ENCODE measurements at regions not wholly inside any gene's neighbourhood (a gene's known extent, or its start where the extent isn't known, plus 50 kb on each side); places are given as distances from the start of the nearest gene placed in this dataset.

DNA sequence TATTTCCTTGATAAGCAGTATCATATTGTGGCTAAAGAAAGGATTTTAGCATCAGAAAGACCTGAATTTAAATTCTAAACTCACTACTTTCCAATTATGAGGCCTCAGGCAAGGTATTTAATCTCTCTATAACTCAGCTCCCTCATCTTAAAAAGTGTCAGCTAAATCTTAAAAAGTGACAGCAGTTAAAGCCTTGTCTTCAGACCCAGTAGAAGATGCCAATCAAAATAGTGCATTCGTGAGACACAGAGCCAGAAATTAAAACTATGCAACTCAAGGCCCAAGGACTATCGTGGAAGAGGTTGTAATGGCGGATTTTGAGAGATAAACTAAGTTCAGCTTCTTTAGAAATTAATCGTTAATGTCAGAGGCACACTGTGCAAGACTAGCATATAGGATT, 677.5 kb upstream of the BRINP3 start:
- no peak for DNase-seq (ENCODE audit: low spot score)

DNA sequence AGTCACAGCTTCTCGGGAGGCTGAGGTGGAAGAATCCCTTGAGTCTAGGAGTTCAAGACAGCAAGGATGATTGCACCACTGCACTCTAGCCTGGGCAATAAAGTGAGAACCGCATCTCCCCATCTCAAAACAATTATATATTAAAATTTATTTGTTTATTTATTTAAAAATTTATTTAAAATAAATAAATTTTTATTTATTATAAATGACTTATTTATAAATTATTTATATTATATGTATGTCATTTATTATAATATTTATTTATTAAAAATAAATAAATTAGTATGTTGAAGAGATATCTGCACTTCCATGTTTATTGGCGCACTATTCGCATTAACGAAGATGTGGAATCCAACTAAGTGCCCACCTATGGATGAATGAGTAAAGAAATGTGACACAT, 683.2 kb upstream of the BRINP3 start:
- no peak for DNase-seq (ENCODE audit: low spot score)

- DNase-seq (ENCODE audit: low spot score), result no peak
These were observed 685.1 kb upstream of the BRINP3 start for GRCh38 chr1:191162762-191163161.

- DNase-seq (ENCODE audit: low spot score), result no peak
These were observed 686.0 kb upstream of the BRINP3 start for GRCh38 chr1:191163621-191164020.

DNA sequence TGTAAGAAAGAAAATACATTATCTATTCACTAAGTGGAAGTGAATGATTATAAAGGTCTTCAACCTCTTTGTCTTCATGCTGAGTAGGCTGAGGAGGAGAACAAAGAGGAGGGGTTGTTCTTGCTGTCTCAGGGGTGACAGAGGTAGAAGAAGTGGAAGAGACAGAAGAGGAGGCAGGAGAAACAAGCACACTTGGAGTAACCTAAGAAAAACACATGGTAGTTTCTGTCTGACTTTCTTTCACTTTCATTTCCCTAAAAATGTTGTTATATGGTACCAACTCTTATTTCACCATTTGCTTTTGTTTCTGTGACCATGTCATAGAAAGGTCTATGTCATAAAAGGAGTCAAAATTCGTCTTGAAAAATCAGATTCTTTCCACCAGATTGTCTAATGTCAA, 696.6 kb upstream of the BRINP3 start:
- DNase-seq (ENCODE audit: low spot score), result no peak

DNA sequence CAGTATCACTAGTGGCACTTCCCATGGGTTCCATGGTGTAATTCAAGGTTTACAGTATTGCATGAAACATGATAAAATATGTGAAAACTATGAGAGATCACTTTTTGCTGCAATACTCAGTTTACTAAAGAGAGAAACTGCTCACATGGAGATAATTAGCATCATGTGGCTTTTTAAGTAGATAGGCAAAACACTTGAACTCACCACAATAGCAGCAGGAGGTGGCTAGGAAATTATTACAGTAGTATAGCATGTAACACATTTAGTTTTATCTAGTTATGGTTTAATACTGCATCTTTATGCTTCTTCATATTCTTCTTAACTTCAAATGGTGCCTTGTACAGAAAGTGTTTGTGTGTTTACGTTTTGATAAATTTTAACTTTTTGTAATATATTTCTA, 698.5 kb upstream of the BRINP3 start:
- DNase-seq (ENCODE audit: low spot score), result no peak

DNA sequence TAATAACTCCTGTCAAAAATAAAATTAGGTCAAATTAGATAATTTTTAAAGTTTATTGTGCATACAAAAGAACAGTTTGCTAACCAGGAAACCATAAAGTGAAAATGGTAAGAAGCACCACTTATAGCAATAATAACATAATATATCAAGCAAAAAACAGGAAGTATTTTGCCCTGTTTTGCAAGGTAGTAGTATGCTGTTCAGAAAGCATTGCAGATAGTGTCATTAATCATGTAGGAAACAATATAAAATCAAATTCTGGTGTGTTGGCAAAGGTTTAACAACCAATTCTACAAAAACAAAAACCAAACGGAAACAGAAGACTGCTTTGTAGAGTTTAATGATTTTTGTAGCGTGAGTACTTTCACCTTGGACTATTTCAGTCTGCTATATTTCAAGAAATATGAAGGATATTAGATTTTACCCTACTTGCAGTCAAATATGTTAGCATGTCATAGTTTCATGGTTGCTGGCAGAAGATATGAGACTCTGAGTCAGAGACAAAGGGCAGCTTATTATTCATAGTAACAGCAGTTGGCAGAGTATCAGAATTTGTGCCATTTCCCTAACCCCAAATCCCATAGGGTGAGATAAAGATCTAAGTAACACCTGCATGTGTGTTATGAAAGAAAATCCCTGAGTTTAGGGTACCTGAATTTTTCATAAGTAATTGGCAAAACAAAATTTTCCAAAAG, 729.0 kb upstream of the BRINP3 start:
- DNase-seq (ENCODE audit: low spot score), result peak; percentile 54

DNA sequence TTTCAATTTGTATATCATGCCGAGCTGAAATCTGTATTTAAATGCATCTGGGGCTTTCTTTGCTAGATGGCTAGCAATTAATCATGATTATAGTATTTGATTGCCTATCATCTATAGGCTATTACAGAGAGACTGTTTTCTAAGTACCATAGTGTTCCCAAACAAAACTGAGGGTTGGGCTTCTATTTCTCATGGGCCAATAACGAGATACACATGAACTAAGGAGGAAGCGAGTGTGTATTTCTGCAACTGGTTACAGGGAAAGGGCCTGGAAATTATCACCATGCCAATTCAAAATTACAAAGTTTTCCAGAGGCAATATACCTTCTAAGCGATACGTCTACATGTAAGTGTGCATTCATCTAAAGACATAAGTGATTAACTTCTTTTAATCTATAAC, 744.5 kb upstream of the BRINP3 start:
- DNase-seq (ENCODE audit: low spot score), result no peak

DNA sequence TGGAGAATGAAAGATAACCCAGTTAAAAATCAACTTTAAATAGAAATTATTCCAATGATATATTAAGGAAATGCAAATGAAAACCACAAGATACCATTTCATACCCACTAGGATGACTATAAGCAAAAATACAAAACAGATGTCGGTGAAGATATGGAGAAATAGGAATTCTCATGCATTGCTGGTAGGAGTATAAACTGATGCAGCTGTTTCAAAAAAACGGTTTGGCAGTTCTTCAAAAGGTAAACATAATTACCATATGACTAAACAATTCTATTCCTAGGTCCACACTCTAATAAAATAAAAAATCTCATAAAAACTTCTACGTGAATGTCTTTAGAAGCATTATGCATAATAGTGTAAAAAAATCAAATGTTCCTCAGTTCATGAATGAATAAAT, 763.3 kb upstream of the BRINP3 start:
- DNase-seq (ENCODE audit: low spot score), result no peak

DNA sequence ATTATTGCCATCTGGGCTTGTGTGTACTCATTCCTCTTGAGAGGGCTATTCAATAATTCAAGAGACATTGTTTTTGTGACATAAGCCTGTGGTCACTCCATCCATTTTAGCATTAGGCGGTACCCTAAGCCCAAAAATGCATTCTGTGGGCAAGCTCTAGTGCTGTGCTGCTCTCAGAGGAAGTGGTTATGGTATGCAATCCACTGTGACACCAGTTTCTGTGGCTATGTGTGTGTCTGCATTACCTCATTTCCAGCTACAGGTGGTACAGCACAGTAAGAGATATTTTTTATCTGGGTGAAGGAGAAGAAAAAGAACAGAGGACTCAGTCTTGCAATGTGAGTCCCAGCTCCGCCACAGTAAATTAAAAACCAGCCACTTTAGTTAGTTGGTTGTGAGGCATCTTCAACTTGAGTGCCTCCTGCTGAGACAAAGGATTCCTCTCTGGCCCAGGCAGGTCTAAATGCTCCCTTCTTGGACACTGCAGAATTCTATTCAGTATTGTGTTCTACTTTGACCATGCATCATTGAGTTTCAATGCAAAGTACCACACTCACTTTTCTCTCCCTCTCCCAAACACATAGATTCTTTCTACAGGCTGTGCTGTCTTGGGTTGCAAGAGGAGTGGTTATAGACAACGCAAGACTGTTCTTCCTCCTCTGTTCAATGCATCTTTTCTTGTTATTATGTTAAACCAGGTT, 777.8 kb upstream of the BRINP3 start:
- DNase-seq (ENCODE audit: low spot score), result no peak

DNA sequence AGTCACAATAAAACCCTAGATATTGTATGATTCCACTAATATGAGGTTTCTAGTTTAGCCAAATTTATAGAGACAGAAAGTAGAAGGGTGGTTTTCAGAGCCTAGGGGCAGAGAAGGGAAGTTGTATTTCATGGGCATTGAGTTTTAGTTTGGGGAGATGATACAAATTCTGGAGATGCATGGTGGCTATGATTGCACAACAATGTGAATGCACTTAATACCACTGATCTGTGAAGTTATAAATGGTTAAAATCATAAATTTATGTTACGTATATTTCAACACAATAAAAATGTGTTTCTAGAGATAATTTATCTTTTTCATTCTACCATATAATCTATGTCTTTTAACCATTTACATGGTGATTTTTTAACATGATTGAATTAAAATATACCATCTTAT, 779.3 kb upstream of the BRINP3 start:
- no peak for DNase-seq (ENCODE audit: low spot score)

DNA sequence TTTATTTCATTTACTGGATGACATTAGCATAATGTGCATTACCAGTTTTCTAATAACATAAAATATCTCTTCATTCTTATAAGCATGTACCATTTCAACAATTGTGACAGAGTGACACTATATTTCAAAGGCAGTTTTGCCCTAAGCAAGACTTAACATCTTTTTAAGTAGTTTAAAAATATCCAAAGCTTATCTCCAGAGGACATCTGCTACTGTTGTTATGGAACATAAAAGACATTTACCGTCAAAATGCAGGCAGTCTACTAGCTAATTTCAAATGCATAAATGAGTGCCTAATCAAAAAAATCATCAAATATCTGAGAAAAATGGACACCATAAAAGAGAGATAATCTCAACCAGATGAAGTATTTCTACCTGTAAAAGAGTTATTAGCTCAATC, 782.4 kb upstream of the BRINP3 start:
- no peak for DNase-seq (ENCODE audit: low spot score)

- no peak for DNase-seq (ENCODE audit: low spot score)
These were observed 783.4 kb upstream of the BRINP3 start for GRCh38 chr1:191261111-191261510.

- DNase-seq (ENCODE audit: low spot score), result no peak
These were observed 801.7 kb upstream of the BRINP3 start for GRCh38 chr1:191279266-191279800.

- DNase-seq (ENCODE audit: low spot score), result no peak
These were observed 806.5 kb upstream of the BRINP3 start for GRCh38 chr1:191284175-191284574.

- DNase-seq (ENCODE audit: low spot score), result no peak
These were observed 812.8 kb upstream of the BRINP3 start for GRCh38 chr1:191290441-191290840.

DNA sequence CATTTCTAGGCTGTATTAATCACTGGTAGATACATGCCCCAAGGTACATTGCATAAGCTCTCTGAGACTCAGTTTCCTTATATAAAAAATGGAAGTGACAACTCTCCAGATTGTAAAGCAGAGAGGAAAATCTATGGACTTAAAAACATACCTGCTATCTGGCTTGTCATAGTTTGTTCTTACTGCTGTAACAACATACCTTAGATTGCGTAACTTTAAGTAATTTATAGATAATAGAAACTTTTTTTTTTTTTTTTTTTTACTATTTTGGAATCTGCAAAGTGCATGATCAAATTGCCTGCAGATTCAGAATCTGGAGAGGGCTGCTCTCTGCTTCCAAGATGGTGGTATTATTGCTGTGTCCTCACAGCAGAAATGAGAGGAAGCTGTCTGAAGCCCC, 827.7 kb upstream of the BRINP3 start:
- no peak for DNase-seq (ENCODE audit: low spot score)

DNA sequence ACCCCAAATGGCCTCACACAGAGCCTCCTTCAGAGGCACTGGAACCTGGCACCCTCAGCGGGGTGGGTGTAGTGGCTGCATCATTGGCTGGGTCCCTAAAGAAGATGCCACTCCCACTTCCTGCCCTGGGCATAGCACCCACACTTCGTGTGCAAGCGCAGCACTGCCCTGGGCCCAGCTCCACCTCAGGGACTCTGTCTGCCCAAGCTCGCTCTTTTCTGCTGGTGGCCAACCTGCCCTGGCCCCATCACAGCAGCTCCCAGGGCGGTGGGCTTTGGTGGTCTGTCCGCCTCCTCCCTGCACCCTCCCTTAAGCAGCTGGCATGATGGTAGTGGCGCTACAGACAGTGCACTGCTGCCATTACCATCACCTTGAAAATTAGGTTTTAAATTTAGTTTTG, 829.3 kb upstream of the BRINP3 start:
- DNase-seq (ENCODE audit: low spot score), result no peak

DNA sequence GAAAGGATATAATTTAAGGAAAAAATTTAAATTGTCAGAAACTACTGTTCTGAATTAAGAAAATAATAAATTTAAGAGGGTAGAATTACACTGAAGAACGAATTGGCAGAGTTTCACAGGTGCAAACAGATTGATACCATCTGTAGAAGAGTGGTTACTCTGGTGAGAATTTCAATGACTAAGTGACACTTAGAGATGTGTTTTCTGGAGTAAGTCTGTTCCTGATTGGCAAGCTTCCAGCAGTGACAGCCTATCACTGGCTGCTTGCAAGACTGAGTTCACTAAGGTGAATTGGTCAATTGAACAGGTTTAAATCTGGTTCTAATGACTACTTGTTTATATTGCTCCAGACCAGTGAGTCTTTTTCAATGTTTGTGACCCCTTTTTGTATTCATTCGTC, 838.2 kb upstream of the RGS18 start:
- no peak for DNase-seq (ENCODE audit: low spot score)

DNA sequence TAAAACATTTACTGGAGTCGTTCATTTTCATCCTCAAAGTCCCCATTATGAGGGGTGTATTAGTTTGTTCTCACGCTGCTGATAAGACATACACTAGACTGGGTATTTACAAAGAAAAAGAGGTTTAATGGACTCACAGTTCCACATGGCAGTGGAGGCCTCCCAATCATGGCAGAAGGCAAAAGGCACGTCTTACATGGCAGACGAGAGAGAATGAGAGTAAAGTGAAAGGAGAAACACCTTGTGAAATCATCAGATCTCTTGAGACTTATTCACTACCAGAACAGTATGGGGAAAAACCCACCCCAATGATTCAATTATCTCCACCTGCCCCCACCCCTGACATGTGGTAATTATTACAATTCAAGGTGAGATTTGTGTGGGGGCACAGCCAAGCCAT, 830.4 kb upstream of the RGS18 start:
- no peak for DNase-seq (ENCODE audit: low spot score)

DNA sequence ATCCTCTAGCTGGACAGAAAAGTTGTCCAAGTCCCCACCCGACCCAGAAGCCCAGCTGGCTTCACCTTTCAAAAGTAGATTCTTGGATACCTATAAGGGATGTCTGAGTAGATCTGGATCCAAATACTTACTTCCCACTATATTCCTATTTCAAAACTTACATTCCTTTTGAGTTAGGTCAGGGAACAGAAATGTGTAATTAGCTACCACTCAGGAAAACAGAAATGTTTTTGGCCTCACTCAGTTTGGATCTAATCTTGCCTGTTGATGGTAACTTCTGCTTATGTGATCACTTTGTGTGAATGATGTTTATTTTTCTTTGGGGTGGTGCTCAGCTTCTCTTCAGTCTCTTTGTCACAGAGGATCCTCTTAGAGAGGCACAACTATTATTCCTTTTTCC, 814.4 kb upstream of the RGS18 start:
- DNase-seq (ENCODE audit: low spot score), result peak; percentile 12

GRCh38 chr1:191346381-191346780, 811.9 kb upstream of the RGS18 start:
- DNase-seq (ENCODE audit: low spot score), result no peak

DNA sequence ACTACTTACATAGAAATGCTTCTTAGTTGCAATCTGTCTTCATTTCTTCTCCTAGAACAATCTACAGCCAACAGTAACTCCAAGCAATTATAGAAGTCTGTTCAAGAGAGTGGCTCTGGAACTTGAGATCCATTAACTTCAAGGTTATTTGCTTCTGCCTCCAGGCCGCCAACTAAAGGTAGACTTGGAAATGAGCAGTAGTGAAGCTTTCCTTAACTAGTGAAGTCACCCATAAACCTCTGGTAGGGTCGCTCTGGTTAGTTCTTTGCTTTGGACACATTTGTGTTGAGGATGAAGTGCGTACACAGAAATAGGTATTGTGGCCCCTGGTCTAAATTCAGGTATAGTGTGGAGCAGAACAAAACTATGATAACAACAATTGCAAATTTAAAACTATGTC, 809.9 kb upstream of the RGS18 start:
- no peak for DNase-seq (ENCODE audit: low spot score)

DNA sequence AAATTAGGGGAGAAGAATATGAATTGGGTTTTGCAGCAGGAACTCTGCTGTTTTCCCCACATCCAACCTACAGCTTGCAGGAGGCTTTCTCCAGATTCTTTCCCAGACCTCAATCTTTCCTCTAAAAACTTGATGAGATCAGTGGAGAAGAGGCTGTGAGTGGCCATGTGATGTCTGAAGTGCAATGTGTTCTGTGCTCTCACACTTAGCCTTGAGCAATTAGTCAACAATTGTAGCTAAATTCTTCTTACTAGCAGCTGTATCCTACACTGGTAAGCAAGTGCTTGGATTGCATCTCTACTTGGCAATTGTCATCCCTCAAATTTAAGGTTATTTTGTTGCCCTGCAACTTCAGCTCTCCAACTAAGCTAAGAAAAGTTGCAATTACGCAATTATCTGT, 807.3 kb upstream of the RGS18 start:
- DNase-seq (ENCODE audit: low spot score), result no peak
